DOHH2 (cell line): ENCODE measurements at regions not wholly inside any gene's neighbourhood (a gene's known extent, or its start where the extent isn't known, plus 50 kb on each side); places are given as distances from the start of the nearest gene placed in this dataset.

Experiments
- H3F3A ChIP-seq: fragments of 200-600 bp; sonication (generic), shearing (Covaris generic); 2 replicates; pipeline ENCODE4 v1.6.0; 2016; ENCODE audit warnings: antibody characterized with exemption, mild to moderate bottlenecking; ENCODE audit not compliant: control insufficient read depth, insufficient read depth
- H3K27ac ChIP-seq: fragments of 200-600 bp; sonication (generic); 2 replicates; pipeline ENCODE4 v1.5.1; 2014; ENCODE audit warnings: low read depth, mild to moderate bottlenecking, low read length, moderate library complexity
- H3K27me3 ChIP-seq: fragments of 200-600 bp; sonication (generic); 2 replicates; pipeline ENCODE4 v1.6.1; 2014; ENCODE audit warnings: mild to moderate bottlenecking, low read length, mixed read lengths; ENCODE audit not compliant: control insufficient read depth
- H3K36me3 ChIP-seq: fragments of 200-600 bp; sonication (generic); 2 replicates; pipeline ENCODE4 v1.6.1; 2014; ENCODE audit warnings: mild to moderate bottlenecking, low read length, moderate library complexity, mixed read lengths; ENCODE audit not compliant: control insufficient read depth
- H3K4me1 ChIP-seq: fragments of 200-600 bp; sonication (generic); 2 replicates; pipeline ENCODE4 v1.6.1; 2014; ENCODE audit warnings: mild to moderate bottlenecking, low read length, mixed read lengths; ENCODE audit not compliant: control insufficient read depth
- H3K4me2 ChIP-seq: fragments of 200-600 bp; sonication (generic); 2 replicates; pipeline ENCODE4 v1.6.0; 2014; ENCODE audit warnings: mild to moderate bottlenecking, low read length, moderate library complexity
- H3K4me3 ChIP-seq: fragments of 200-600 bp; sonication (generic); 2 replicates; pipeline ENCODE4 v1.5.1; 2014; ENCODE audit warnings: mild to moderate bottlenecking, low read length, mixed read lengths
- H3K79me2 ChIP-seq: fragments of 200-600 bp; sonication (generic); 2 replicates; pipeline ENCODE4 v1.6.1; 2014; ENCODE audit warnings: mild to moderate bottlenecking, low read length, mixed read lengths; ENCODE audit not compliant: control insufficient read depth
- H3K9me2 ChIP-seq: fragments of 200-600 bp; sonication (generic); replicated peaks from 2 replicates; pipeline ENCODE4 v1.6.1; 2014; ENCODE audit warnings: mild to moderate bottlenecking, low read length, mixed read lengths; ENCODE audit not compliant: control insufficient read depth
- H3K9me3 ChIP-seq: fragments of 200-600 bp; sonication (generic); 2 replicates; pipeline ENCODE4 v1.6.1; 2014; ENCODE audit warnings: antibody characterized with exemption, low read length, mixed read lengths; ENCODE audit not compliant: control insufficient read depth, insufficient read depth
- H4K20me1 ChIP-seq: fragments of 200-600 bp; sonication (generic); 2 replicates; pipeline ENCODE4 v1.6.0; 2014; ENCODE audit warnings: low read depth, mild to moderate bottlenecking, antibody characterized with exemption, low read length, moderate library complexity; ENCODE audit not compliant: control insufficient read depth, insufficient read depth
- EZH2phosphoT487 ChIP-seq: fragments of 200-600 bp; sonication (generic); IDR thresholded peaks from 2 replicates; pipeline ENCODE4 v1.6.1; 2017; ENCODE audit warnings: borderline replicate concordance, mild to moderate bottlenecking, antibody characterized with exemption, low read length, moderate library complexity, mixed read lengths
- TF ChIP-seq, protein P1 (sequence below): fragments of 200-600 bp; sonication (generic); IDR thresholded peaks from one replicate; pipeline ENCODE4 v1.5.1; 2014; ENCODE audit warnings: antibody characterized with exemption, mild to moderate bottlenecking, low read depth, low read length; ENCODE audit not compliant: poor library complexity, severe bottlenecking

GRCh38 chr18:27500531-27500930, 315.4 kb upstream of the CHST9 start:
- no peaks in the 10 kb centered on the region for H3K79me2 ChIP-seq
- H3K27me3 ChIP-seq, result no peaks in the 10 kb centered on the region
- H3K4me1 ChIP-seq, result no peaks in the 10 kb centered on the region
- H3K9me2 ChIP-seq, result no peaks in the 10 kb centered on the region
- H3F3A ChIP-seq, result no peaks in the 10 kb centered on the region
- no peak overlapping the region for H3K4me2 ChIP-seq
- no peak overlapping the region for H3K4me3 ChIP-seq
- H3K9me3 ChIP-seq, result no peaks in the 10 kb centered on the region
- TF ChIP-seq EZH2phosphoT487, result no peak
- TF ChIP-seq, protein P1, sequence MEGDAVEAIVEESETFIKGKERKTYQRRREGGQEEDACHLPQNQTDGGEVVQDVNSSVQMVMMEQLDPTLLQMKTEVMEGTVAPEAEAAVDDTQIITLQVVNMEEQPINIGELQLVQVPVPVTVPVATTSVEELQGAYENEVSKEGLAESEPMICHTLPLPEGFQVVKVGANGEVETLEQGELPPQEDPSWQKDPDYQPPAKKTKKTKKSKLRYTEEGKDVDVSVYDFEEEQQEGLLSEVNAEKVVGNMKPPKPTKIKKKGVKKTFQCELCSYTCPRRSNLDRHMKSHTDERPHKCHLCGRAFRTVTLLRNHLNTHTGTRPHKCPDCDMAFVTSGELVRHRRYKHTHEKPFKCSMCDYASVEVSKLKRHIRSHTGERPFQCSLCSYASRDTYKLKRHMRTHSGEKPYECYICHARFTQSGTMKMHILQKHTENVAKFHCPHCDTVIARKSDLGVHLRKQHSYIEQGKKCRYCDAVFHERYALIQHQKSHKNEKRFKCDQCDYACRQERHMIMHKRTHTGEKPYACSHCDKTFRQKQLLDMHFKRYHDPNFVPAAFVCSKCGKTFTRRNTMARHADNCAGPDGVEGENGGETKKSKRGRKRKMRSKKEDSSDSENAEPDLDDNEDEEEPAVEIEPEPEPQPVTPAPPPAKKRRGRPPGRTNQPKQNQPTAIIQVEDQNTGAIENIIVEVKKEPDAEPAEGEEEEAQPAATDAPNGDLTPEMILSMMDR, result no peak
- no peaks in the 10 kb centered on the region for H3K36me3 ChIP-seq
- H4K20me1 ChIP-seq, result no peaks in the 10 kb centered on the region
- H3K27ac ChIP-seq, result no peak overlapping the region

- H3K27ac ChIP-seq, result no peak overlapping the region
- no peak overlapping the region for H3K4me2 ChIP-seq
- no peaks in the 10 kb centered on the region for H4K20me1 ChIP-seq
- H3K27me3 ChIP-seq, result no peaks in the 10 kb centered on the region
- no peak for TF ChIP-seq EZH2phosphoT487
- TF ChIP-seq, protein P1, result no peak
- H3K36me3 ChIP-seq, result no peaks in the 10 kb centered on the region
- H3F3A ChIP-seq, result no peaks in the 10 kb centered on the region
- no peaks in the 10 kb centered on the region for H3K79me2 ChIP-seq
- H3K9me2 ChIP-seq, result no peaks in the 10 kb centered on the region
- H3K9me3 ChIP-seq, result no peaks in the 10 kb centered on the region
- H3K4me3 ChIP-seq, result no peak overlapping the region
- no peaks in the 10 kb centered on the region for H3K4me1 ChIP-seq
These were observed 312.1 kb upstream of the CHST9 start for GRCh38 chr18:27497246-27497645.

GRCh38 chr18:27493182-27493581, 308.1 kb upstream of the CHST9 start:
- Histone ChIP-seq H3K27me3 (no peaks in the 10 kb centered on the region), H3K4me2 (no peak overlapping the region), H3K9me2 (no peaks in the 10 kb centered on the region), H3K4me1 (no peaks in the 10 kb centered on the region), H3K79me2 (no peaks in the 10 kb centered on the region), H3K9me3 (no peaks in the 10 kb centered on the region), H3K4me3 (no peak overlapping the region), H3F3A (no peaks in the 10 kb centered on the region), H3K27ac (no peak overlapping the region), H4K20me1 (no peaks in the 10 kb centered on the region), H3K36me3 (no peaks in the 10 kb centered on the region)
- TF ChIP-seq, protein P1, result no peak
- TF ChIP-seq EZH2phosphoT487, result no peak

- no peak overlapping the region for H3K4me3 ChIP-seq
- TF ChIP-seq, protein P1, result no peak
- TF ChIP-seq EZH2phosphoT487, result no peak
- H3K9me2 ChIP-seq, result no peaks in the 10 kb centered on the region
- no peaks in the 10 kb centered on the region for H3K27me3 ChIP-seq
- H3K79me2 ChIP-seq, result no peaks in the 10 kb centered on the region
- no peaks in the 10 kb centered on the region for H3K9me3 ChIP-seq
- no peaks in the 10 kb centered on the region for H3K36me3 ChIP-seq
- H3K4me1 ChIP-seq, result no peaks in the 10 kb centered on the region
- no peaks in the 10 kb centered on the region for H4K20me1 ChIP-seq
- no peak overlapping the region for H3K4me2 ChIP-seq
- H3F3A ChIP-seq, result no peaks in the 10 kb centered on the region
- no peak overlapping the region for H3K27ac ChIP-seq
These were observed 306.7 kb upstream of the CHST9 start for GRCh38 chr18:27491772-27492171.
